Natural killer cell (primary cell): ENCODE measurements at regions not wholly inside any gene's neighbourhood (a gene's known extent, or its start where the extent isn't known, plus 50 kb on each side); places are given as distances from the start of the nearest gene placed in this dataset.

ENCODE experiments used
- ATAC-seq, 3 donors: fragments of 150-1000 bp in 2 of 3; fragments of 200-7000 bp in 1 of 3; cut with Tn5 transposase; 1 replicate in 1 of 3; 2 replicates in 2 of 3; pipeline ENCODE4 v1.10.0; 2021; ENCODE audit warnings: mild to moderate bottlenecking in 2 of 3, moderate library complexity in 2 of 3
- DNase-seq, 2 donors: peaks; one replicate each; pipeline versions ENCODE4 v3.0.0 to v3.0.0-alpha.2; 2013 to 2021; ENCODE audit warnings: mixed read lengths in 1 of 2
- H3K27ac ChIP-seq: one replicate; pipeline ENCODE4 v1.5.1; 2013; ENCODE audit warnings: mild to moderate bottlenecking, low read length
- H3K27me3 ChIP-seq: one replicate; pipeline ENCODE4 v1.6.1; 2013; ENCODE audit warnings: low read length; ENCODE audit not compliant: control insufficient read depth, insufficient read depth
- H3K36me3 ChIP-seq: one replicate; pipeline ENCODE4 v1.6.1; 2013; ENCODE audit warnings: low read length; ENCODE audit not compliant: control insufficient read depth, insufficient read depth
- H3K4me1 ChIP-seq: one replicate; pipeline ENCODE4 v1.6.1; 2013; ENCODE audit warnings: low read length; ENCODE audit not compliant: control insufficient read depth, insufficient read depth
- H3K4me3 ChIP-seq: one replicate; pipeline ENCODE4 v1.5.1; 2013; ENCODE audit warnings: low read length
- H3K9me3 ChIP-seq: one replicate; pipeline ENCODE4 v1.6.1; 2013; ENCODE audit warnings: low read length; ENCODE audit not compliant: control insufficient read depth, insufficient read depth
- H3K27ac Mint-ChIP-seq, 2 donors: one replicate each; pipeline ENCODE4 v1.8.0; 2022; ENCODE audit warnings: mild to moderate bottlenecking in 2 of 2, mixed read lengths in 2 of 2, moderate library complexity in 1 of 2
- H3K27me3 Mint-ChIP-seq, 2 donors: one replicate each; pipeline ENCODE4 v1.8.0; 2022; ENCODE audit warnings: low read depth in 2 of 2, mixed read lengths in 2 of 2
- H3K36me3 Mint-ChIP-seq: one replicate; pipeline ENCODE4 v1.8.0; 2022; ENCODE audit warnings: mixed read lengths
- H3K4me1 Mint-ChIP-seq, 2 donors: one replicate each; pipeline ENCODE4 v1.8.0; 2022; ENCODE audit warnings: mixed read lengths in 2 of 2
- H3K4me3 Mint-ChIP-seq: one replicate; pipeline ENCODE4 v1.8.0; 2022; ENCODE audit warnings: mild to moderate bottlenecking, moderate library complexity, mixed read lengths
- H3K9me3 Mint-ChIP-seq, 2 donors: one replicate each; pipeline ENCODE4 v1.8.0; 2022; ENCODE audit warnings: mixed read lengths in 2 of 2
- CTCF ChIP-seq: fragments of 200-600 bp; IDR thresholded peaks from one replicate; pipeline ENCODE4 v1.8.0; 2022; ENCODE audit warnings: antibody characterized with exemption
- WGBS: methylation state at CpG from one replicate; pipeline ENCODE4 v1.1.7; 2013; ENCODE audit warnings: missing lambda C conversion rate; ENCODE audit not compliant: insufficient coverage; 5-methylcytosine and 5-hydroxymethylcytosine counted together
- intact Hi-C: fragments of 100-400 bp; cut with micrococcal nuclease; formaldehyde crosslinking; loops from one replicate; pipeline ENCODE4 v1.14.2; 2022

- intact Hi-C loops, result no loop called here
- 92% methylated on average over 7 of the region's 7 CpGs for WGBS
- H3K36me3 Mint-ChIP-seq, result no peaks in the 10 kb centered on the region
- no peak overlapping the region for H3K27ac ChIP-seq
- no peaks in the 10 kb centered on the region for H3K4me1 Mint-ChIP-seq
- no peak overlapping the region for H3K27ac Mint-ChIP-seq
- ATAC-seq (no peak), DNase-seq (no peak)
- no peaks in the 10 kb centered on the region for H3K36me3 ChIP-seq
- H3K4me3 Mint-ChIP-seq, result no peak overlapping the region
- no peak overlapping the region for H3K4me3 ChIP-seq
- peaks cover 7 to 16% of the 10 kb centered on the region in 2 donors for H3K27me3 Mint-ChIP-seq
- H3K27me3 ChIP-seq, result no peaks in the 10 kb centered on the region
- H3K9me3 ChIP-seq, result peaks cover 7% of the 10 kb centered on the region
- no peaks in the 10 kb centered on the region for H3K4me1 ChIP-seq
- TF ChIP-seq CTCF, result no peak
- H3K9me3 Mint-ChIP-seq, result peaks cover 0 to 2% of the 10 kb centered on the region in 2 donors
These were observed 282.8 kb upstream of the SGK1 start for GRCh38 chr6:134600671-134601070.

- Histone ChIP-seq H3K9me3 (peaks cover 7% of the 10 kb centered on the region), H3K27ac (no peak overlapping the region), H3K36me3 (no peaks in the 10 kb centered on the region), H3K4me1 (no peaks in the 10 kb centered on the region), H3K4me3 (no peak overlapping the region), H3K27me3 (no peaks in the 10 kb centered on the region)
- Mint-ChIP-seq H3K4me3 (no peak overlapping the region), H3K4me1 (no peaks in the 10 kb centered on the region), H3K9me3 (peaks cover 0 to 2% of the 10 kb centered on the region in 2 donors), H3K27ac (no peak overlapping the region), H3K27me3 (peaks cover 2 to 9% of the 10 kb centered on the region in 2 donors), H3K36me3 (no peaks in the 10 kb centered on the region)
- WGBS, result 94% methylated on average over 3 of the region's 3 CpGs
- DNase-seq (no peak), ATAC-seq (no peak)
- intact Hi-C loops, result no loop called here
- TF ChIP-seq CTCF, result no peak
These were observed 281.2 kb upstream of the SGK1 start for GRCh38 chr6:134599079-134599478.

GRCh38 chr6:134596191-134596590 lies 278.3 kb upstream of the SGK1 start:
- H3K4me3 ChIP-seq, result no peak overlapping the region
- H3K27ac Mint-ChIP-seq, result no peak overlapping the region
- H3K4me3 Mint-ChIP-seq, result no peak overlapping the region
- H3K4me1 Mint-ChIP-seq, result no peaks in the 10 kb centered on the region
- DNase-seq, result no peak
- TF ChIP-seq CTCF, result no peak
- H3K36me3 ChIP-seq, result no peaks in the 10 kb centered on the region
- H3K9me3 ChIP-seq, result peaks cover 5% of the 10 kb centered on the region
- no peaks in the 10 kb centered on the region for H3K27me3 ChIP-seq
- no peaks in the 10 kb centered on the region for H3K36me3 Mint-ChIP-seq
- H3K9me3 Mint-ChIP-seq, result peaks cover 0 to 2% of the 10 kb centered on the region in 2 donors
- no peaks in the 10 kb centered on the region for H3K4me1 ChIP-seq
- no peaks in the 10 kb centered on the region for H3K27me3 Mint-ChIP-seq
- no peak for ATAC-seq
- intact Hi-C loops, result no loop called here
- 100% methylated on average over 1 of the region's 1 CpG for WGBS
- no peak overlapping the region for H3K27ac ChIP-seq

GRCh38 chr6:134594881-134595280 lies 277.0 kb upstream of the SGK1 start:
- no peak for TF ChIP-seq CTCF
- Histone ChIP-seq H3K27ac (no peak overlapping the region), H3K4me1 (no peaks in the 10 kb centered on the region), H3K4me3 (no peak overlapping the region), H3K9me3 (no peaks in the 10 kb centered on the region), H3K36me3 (no peaks in the 10 kb centered on the region), H3K27me3 (no peaks in the 10 kb centered on the region)
- intact Hi-C loops, result no loop called here
- no peak for DNase-seq
- no peaks in the 10 kb centered on the region for H3K4me1 Mint-ChIP-seq
- no peak overlapping the region for H3K4me3 Mint-ChIP-seq
- no peak for ATAC-seq
- H3K36me3 Mint-ChIP-seq, result no peaks in the 10 kb centered on the region
- no peak overlapping the region for H3K27ac Mint-ChIP-seq
- no peaks in the 10 kb centered on the region for H3K9me3 Mint-ChIP-seq
- H3K27me3 Mint-ChIP-seq, result no peaks in the 10 kb centered on the region
- WGBS, result 100% methylated on average over 1 of the region's 1 CpG
